GM21515 (cell line): ENCODE measurements at regions not wholly inside any gene's neighbourhood (a gene's known extent, or its start where the extent isn't known, plus 50 kb on each side); places are given as distances from the start of the nearest gene placed in this dataset.
"Not testable (repeated sequence)": the region's sequence is repeated elsewhere in the genome, so short reads cannot be mapped to it uniquely, and the experiment has no call there.

Experiments used
- ATAC-seq: cut with Tn5 transposase; IDR thresholded peaks from one replicate; pipeline ENCODE4 v1.9.1; 2021; ENCODE audit not compliant: unreplicated experiment

DNA sequence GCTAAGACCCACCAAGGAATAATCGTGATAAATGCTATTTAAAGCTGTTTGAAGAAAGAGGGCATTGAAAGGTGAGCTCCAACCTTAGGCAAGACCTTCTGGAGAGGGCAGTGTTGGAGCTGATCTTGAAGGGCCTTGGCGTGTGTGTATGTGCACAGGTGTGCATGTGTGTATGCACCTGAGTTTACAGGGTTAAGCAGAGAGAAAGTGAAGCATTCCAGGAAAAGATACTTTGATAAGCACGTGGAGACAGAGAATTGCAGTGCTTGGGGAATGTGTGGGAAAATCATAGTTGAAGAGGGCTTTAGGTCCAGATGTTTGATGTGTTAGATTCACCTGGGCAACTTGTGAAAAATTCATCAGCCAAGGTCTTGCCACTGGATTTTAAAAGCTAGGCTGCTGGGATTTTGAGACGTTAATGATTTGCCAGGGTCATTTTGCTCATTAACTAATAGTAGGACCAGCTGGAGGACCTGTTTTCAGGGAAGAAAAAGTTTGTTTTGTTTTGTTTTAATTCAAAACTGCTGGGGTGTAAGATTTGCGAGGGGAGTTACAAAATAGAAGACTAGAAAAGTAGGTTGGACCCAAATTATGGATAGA, 78.3 kb upstream of the ANKRD55 start:
- no peak for ATAC-seq

DNA sequence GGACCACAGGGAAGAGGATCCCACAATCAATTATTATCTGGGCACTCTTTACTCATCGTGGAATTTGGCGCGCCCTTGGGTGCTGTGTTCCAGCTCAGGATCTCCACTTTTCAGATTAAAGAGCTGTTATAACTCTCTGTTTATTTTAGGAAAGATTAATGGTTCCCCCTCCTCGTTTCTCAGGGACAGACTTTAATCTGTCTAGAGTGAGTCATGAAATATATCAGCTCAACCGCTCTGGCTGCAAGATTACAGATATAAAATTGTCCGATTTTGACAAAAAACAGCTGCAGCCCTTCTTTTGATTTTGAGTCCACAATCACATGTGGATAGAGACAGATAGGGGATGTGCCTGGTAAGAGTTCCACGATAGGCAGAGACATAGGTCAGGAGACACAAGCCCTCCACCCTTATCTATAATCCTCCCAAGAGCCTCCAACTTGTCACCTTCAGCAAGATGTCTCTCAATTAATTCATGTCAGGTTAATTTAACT, 77.6 kb upstream of the ANKRD55 start:
- ATAC-seq = no peak

DNA sequence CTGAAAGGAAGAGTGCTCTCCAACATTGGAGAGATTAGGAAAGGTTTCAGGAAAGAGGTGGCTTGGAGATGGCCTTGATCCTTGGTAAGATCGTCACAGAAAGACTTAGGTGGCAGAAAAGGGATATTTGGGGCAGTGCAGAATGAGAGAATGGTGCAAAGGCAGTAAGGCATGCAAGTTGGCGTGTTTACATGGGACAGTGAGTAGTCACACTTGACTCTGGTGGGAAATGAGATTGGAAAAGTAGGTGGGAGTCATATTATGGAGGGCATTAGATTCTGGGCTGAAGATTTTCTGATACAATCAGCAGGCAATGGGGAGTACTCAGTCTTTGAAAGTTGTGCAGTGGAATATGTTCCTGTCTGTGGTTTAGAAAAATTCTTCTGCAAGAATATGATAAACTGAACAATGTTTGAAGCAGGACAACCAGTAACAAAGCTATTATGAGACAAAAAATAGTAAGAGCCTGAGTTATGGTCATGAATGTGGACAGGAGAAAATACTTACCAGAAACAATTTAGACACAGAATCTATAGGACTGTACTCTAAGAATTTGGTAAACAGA, 76.2 kb upstream of the ANKRD55 start:
- no peak for ATAC-seq

DNA sequence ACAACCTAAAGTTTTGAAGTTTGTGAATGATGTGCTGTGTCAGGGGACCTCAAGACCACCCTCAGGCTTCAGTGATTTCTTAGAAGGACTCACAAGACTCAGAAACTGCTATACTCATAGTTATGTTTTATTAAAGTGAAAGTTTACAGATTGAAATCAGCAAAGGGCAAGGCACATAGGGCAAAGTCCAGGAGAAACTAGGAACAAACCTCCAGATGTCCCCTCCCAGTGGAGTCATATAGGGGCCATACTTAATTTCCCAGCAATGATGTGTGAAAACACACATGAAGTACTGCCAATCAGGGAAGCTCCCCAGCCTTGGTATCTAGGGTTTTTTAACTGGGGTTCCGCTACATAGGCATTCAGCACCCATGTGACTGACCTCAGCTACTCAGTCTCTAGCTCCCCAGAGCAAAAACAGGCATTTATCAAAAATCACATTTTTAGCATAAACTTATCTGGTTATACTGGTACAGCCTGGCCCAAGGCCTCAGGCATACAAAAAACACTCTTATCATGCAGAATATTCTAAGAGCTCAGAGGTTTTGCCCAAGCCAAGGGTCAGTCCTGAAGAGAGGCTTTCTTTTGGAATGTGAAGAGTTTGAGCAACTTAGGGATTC, 74.7 kb upstream of the ANKRD55 start:
- no peak for ATAC-seq

DNA sequence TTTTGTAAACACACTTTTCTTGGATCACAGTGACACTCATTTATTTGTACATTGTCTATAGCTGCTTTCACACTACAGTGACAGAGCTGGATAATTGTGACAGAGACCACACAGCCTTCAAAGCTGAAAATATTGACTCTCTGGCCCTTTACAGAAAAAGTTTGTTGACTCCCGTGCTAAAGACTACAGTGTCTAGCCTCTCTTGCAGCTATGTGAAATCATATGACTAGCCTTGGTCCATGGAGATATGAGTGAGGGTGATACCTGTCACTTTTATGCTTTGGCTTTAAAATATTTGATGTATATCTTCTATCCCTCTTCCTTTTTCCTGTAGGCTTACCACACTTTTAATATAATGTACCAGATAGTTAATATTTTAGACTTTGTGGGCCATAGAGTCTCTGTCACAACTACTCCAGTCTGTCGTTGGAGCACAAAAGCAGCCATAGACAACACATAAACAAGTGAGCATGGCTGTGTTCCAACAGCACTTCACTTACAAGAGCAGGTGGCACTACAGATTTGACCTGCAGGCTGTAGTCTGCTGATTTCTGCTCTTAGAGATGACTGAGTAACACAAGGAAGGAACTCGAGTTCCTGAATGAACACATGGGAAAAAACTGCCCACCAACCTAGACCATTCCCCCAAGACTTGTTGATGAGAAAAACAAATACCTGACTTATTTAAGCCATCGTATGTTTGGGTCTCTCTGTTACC, 73.5 kb upstream of the ANKRD55 start:
- no peak for ATAC-seq

DNA sequence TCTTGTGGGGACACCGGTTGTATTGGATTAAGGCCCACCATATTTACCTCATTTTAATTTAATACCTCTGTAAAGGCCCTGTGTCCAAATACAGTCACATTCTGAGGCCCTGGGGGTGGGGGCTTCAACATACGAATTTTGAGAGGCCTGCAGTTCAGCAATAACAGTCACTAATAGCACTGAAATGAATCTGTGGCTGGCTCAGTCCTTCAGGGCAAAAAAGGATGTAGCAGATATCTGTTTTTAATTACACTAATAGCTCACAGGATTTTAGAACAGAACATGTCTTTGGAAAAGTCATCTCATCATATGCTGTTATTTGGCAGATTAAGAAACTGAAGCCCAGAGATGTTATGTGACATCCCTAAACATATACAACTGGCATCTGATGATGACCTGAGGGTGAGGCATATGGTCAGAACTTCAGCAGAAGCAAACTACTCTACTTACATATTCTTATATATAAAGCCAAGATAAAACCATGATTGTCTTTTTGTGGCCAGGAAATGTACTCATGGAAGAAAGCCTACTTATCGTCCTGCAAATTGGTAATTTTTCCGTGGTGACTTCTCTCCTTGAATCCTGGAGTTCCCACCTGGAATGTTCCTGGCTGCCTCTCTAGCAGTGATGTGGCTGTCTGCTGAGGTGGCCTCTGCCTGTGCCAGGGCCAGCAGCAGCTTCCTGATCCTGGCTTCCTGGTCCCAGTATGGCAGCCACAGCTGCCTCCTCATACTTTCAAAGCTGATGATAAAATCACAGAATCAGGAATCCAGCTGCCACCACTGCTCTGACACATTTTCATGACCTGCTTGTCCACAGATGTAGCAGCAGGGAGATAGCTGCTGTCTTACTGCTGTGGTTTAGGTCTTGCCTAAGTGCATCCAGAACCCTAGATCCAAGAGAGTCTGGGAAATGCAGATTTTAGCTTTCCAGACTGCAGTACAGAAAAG, 72.1 kb upstream of the ANKRD55 start:
- ATAC-seq = no peak

DNA sequence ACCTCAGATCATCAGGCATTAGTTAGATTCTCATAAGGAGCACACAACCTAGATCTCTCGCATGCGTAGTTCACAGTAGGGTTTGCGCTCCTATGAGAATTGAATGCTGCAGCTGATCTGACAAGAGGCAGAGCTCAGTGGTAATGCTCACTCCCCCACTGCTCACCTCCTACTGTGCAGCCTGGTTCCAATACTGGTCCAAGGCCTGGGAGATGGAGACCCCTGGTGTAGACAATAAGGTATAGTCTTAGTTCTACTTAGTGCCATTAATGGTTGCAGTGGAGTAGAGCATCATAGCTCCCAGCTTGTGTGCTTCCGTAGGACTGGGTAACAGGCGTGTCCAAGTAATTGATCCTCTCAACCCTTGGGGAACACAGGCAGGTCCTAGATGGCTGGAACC, 70.4 kb upstream of the ANKRD55 start:
- no peak for ATAC-seq

DNA sequence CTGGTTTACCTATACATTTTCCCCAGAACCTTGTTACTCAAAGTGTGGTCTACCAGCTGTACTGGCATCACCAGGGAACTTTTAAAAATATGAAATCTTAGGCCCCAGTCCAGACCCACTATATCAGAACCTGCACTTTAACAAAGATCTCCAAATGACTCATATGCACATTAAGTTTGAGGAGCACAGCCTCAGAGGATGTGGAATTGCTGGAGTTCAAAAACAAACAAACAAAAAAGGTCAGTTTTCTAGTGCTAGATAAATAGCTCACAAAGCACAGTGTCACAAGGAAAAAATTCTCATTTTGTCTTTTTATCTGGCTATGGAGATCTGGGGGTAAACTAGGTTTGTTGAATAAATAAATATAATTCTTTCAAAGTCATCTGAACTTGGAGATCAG, 68.9 kb upstream of the ANKRD55 start:
- ATAC-seq = no peak

DNA sequence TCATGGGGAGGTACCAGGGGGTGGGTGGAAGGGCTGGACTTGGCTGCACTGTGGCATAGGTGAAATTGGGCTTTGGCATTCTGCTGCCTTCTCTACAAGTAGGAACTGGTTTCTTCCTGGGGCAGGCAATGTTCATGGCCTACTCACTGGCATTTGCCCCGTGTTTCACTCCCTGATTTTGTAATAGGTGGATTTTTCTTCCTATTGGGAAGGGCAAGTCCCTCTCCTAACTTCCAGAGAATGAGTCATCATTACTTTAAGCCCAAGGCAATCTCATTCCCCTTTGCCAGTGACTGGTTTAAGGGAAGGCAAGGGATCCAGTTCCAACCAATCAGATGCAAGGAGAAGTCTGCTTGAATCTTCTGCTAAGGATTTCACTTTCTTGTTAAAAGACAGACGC, 67.9 kb upstream of the ANKRD55 start:
- ATAC-seq = no peak

DNA sequence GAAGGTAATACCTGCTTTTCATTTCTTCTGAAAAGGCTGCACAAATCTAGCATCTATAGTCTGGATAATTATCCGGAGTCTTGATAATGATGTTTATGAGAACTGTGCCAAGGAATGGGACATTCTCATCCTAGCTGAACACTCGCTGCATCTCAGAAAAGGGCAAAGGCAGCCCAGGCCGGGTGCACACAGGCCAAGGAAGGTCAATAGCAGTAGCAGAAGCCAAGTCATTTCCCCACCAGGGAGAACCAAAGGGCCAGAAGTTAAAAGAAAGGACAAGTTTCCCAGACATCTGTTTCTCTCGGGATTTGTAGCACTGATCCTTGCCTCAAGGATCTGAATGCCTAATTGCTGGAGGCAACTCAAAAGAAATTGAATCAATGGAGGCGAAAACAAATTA, 66.1 kb upstream of the ANKRD55 start:
- ATAC-seq = no peak

DNA sequence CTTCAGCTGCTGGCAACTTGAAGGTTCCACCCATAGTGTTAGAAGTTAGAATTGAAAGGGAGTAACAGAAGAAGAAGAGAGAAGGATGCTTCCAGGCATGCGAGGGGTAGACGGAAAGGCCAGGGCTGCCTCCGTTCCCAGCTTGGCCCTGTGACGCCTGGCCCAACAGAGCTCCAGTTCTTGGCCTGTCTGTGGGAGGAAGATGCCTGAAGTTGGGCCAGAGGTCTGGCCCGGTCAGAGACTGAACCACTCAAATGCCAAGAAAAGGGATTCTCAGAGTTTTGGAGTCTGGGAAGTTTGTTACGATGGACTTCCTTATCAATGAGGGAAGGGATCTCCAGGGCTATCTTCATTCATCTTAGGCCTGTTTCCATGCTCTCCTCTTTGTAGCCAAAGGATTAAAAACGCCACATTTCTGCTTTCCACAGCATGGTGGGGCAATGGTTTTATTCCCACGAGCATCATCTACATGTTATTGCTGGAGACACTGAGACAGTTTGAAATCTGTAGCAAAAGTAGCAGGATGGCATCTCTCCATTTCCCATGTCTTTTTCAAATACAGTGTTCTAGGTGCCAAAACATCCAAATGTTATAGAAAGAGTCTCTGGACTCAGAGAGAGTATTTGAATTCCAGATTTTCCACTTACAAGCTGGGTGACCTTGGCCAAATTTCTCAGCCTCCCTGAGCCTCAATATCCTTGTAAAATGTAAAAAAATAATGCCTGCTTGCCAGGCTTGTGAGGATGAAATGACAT, 65.4 kb upstream of the ANKRD55 start:
- no peak for ATAC-seq

DNA sequence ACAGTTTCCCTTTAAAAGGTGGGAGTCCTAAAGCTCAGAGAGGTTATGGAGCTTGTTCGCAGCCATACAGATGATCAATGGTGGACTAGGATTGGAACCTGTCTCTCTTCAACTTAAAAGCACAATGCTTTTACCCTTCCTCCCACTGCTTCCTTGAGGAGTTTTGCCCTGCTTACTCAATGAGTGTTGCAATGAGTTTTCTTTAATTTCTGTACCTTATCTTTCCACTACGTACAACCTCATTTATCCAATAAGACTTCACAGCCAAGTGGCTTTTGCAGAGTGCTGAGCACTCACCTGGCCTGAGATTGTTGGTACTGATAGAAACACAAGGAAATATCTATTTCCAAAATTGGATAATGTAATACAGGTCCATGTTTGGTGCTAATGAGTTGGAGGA, 64.7 kb upstream of the ANKRD55 start:
- ATAC-seq = no peak

DNA sequence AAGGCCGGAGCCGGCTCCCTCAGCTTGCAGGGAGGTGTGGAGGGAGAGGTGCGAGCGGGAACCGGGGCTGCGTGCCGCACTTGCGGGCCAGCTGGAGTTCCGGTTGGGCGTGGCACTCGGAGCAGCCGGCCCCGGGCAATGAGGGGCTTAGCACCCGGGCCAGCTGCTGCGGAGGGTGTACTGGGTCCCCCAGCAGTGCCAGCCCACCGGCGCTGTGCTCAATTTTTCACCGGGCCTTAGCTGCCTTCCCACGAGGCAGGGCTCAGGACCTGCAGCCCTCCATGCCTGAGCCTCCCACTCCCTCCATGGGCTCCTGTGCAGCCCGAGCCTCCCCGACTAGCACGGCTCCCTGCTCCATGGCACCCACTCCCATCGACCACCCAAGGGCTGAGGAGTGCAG, 62.2 kb upstream of the ANKRD55 start:
- ATAC-seq = not testable (repeated sequence)

DNA sequence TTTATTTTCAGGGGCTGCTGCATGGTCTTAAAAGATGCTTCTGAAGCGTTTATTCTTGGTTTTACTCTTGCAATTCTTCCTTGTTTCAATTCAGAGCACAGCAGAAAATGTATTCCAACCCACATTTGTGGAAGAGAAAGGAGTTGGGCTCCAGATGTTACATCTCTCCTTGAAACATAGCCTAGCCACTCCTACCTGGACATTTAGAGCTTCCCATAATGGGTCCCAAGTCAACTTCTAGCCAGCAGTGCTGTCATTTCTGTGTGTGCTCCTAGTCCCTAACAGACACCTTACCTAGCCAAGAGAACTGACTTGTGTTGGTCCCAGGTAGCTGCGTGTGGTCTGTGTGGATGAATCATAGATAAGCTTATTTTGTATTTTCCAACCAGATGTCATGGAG, 61.2 kb upstream of the ANKRD55 start:
- ATAC-seq = no peak

DNA sequence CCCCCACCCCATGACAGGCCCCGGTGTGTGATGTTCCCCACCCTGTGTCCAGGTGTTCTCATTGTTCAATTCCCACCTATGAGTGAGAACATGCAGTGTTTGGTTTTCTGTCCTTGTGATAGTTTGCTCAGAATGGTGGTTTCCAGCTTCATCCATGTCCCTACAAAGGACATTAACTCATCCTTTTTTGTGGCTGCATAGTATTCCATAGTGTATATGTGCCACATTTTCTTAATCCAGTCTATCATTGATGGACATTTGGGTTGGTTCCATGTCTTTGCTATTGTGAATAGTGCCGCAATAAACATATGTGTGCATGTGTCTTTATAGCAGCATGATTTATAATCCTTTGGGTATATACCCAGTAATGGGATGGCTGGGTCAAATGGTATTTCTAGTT, 59.7 kb upstream of the ANKRD55 start:
- ATAC-seq = not testable (repeated sequence)

DNA sequence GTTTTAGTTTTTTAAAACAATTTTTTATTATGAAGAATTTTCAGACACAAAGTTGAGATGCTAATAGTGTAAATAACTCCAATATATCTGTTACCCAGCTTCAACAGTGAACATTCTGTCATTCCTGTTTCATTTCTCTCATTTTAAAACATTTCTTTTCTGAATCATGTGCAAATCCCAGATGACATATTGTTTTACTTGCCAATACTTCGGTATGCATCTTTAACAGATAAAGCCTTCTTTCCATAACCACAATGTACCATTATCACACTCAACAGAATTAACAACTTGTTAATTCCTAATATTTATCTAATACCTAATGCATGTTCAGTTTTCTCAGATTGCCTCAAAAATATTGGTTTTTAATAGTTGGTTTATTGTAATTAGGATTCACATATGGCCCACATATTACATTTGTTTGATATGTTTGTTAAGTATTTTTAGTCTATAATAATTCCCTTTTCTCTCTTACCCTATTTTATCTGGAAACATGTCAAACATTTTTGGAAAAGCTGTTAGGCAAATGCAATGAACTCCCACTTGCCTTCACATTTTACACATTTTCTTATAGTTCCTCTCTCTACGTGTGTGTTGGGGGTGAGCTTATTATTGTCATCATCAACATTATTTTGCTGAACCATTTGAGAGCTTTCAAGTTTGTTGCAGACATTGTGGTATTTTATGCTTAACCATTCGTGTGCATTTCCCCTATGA, 58.7 kb upstream of the ANKRD55 start:
- no peak for ATAC-seq

DNA sequence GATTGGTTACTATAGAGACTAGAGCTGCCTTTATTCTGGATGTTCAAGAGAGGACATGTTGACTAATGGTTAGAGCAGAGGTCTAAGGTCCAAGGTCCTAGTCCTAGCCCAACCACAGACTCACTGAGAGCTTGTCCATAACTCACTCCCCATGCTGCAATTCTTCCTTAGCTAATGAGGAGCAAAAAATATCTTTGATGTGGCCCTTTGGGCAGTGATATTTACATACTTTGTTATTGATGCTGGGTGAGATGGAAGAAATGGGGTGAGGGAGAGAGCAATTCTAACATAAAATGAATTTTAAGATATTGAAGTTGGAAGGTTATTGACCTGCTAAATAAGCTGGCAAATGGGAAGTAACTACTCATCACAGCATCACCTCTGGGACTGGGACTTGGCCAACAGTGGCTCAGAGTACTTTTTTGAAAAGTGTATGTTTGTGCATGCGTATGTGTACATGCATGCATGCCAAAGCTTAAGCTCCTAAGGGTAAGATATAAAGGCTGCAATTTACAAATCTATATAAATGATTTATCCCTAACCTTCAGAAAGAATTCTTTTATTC, 58.0 kb upstream of the ANKRD55 start:
- ATAC-seq = no peak

DNA sequence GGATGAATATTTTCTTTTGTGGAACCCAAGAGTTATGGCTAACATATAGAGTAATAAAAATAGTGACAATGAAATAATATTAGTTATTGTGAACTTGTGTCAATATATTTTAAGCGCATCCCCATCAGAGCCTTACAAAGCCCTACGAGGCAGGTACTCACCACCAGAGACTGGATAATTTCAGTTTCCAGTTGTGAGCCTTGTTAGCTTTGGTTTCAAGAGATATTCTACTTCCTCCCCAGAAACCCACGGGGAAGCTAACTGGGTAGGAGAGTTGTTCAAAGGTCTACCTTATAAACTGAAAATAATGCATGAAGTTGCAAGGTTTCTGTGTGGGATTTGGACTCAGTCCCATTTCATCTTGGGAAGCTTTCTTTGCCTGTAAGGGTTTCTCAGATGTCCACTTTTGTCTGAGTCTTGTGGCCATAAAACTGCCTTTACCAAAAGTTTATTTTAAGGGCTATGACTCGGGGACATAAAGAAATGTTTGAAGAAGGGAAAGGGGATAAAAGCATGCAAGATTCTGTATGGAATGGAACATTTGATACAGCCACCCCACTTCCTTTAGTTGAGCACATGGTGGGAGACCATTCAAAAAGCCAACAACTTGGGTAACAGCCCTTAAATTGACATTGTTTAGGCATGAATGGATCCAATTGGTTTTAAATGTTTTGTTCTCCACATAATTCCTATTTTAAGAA, 57.4 kb upstream of the ANKRD55 start:
- ATAC-seq = no peak

DNA sequence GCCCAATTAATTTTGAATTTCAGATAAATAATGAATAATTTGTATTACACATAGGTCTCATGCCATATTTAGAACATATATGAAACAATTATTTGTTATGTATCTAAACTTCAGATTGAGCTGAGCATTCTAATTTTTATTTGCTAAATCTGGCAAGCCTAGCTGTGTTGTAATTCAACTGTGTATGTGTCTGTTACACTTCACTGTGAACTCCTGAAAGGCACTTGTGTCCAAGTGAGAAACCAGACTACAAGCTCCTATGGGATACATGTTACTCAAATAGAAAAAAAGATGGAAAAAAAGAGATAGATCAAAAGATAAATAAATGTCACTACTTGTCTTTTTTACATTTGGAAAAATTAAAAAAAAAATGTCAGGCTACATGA, 56.5 kb upstream of the ANKRD55 start:
- no peak for ATAC-seq
